ENCODE measurements at regions not wholly inside any gene's neighbourhood (a gene's known extent, or its start where the extent isn't known, plus 50 kb on each side); places are given as distances from the start of the nearest gene placed in this dataset.

DNA sequence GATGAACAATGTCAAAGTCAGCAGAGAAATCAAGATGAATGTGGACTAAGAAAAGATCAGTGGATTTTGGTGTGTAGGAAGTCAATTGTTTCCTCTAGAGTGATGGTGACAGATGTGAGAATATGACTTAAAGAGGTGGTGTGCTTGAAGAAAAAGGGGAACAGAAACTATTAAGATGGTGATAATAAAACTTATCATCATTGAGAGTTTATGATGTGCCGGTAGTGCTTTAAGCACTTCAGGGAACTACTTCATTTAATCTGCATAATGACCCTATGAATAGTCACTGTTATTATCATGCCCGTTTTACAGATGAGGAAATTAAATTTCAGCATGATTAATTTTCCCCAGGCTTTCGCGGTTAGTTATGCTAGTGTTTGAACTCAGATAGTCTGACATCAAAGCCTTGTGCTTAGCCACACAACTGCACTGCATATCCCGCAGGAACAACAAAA is 246.9 kb upstream of the LRRC7 start:
- no peak overlapping the region for H3K4me3 ChIP-seq (ENCODE audit: low read length)
- no peaks in the 10 kb centered on the region for H3K9me3 ChIP-seq (ENCODE audit: control insufficient read depth, low read depth, low read length)
- no peaks in the 10 kb centered on the region for H3K4me1 ChIP-seq (ENCODE audit: control insufficient read depth, insufficient read depth, low read length)
- H3K36me3 ChIP-seq (ENCODE audit: control insufficient read depth, insufficient read depth, low read length) = no peaks in the 10 kb centered on the region
- no peaks in the 10 kb centered on the region for H3K27me3 ChIP-seq (ENCODE audit: control insufficient read depth, insufficient read depth, low read length)
- no peak overlapping the region for H3K27ac ChIP-seq (ENCODE audit: low read length)
- no CpG with 5 or more reads among the region's 5 CpGs for WGBS (ENCODE audit: insufficient coverage, low lambda C conversion rate)
- DNase-seq = no peak

DNA sequence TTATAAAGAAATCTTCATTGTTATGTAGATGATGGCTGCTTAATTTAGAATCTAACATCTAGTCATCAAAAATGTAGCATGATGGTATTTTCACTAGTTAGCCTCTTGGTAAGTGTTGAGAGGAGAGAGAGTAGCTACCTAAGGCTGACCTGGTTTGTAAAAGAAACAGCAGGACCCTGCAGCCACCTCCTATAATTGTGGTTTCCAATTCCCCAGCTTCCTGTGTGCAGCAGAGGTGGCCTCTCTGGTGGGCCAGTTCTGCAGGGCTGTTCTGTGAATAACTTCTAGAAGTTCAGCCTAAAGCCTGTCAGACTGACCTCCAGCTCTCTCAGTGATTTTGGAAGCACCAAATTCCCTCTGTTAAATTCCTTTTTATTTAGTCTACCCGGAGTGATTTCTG is 246.4 kb upstream of the LRRC7 start:
- Histone ChIP-seq H3K4me1 (ENCODE audit: control insufficient read depth, insufficient read depth, low read length) (no peaks in the 10 kb centered on the region), H3K36me3 (ENCODE audit: control insufficient read depth, insufficient read depth, low read length) (no peaks in the 10 kb centered on the region), H3K9me3 (ENCODE audit: control insufficient read depth, low read depth, low read length) (no peaks in the 10 kb centered on the region), H3K4me3 (ENCODE audit: low read length) (no peak overlapping the region), H3K27ac (ENCODE audit: low read length) (no peak overlapping the region), H3K27me3 (ENCODE audit: control insufficient read depth, insufficient read depth, low read length) (no peaks in the 10 kb centered on the region)
- no peak for DNase-seq
- no CpG with 5 or more reads among the region's 1 CpG for WGBS (ENCODE audit: insufficient coverage, low lambda C conversion rate)

DNA sequence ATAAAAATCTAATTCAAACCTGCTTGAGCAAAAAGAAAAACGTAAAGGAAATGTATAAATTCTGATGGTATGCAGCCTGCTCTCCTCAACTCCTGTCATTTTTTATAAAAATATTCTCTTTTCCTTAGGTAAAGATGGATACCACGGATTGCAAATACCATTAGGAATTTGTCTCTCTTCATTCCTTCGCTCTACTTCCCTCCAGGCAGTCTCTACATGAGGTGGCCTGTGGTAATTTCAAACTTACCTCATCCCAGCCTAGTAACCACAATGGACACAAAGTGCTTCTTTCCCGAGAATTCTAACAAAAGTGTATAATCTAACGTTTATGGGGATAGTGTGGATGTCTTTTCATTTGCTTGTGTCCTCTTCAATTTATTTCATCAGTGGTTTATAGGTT is 239.5 kb upstream of the LRRC7 start:
- DNase-seq = no peak
- Histone ChIP-seq H3K27me3 (ENCODE audit: control insufficient read depth, insufficient read depth, low read length) (no peaks in the 10 kb centered on the region), H3K36me3 (ENCODE audit: control insufficient read depth, insufficient read depth, low read length) (no peaks in the 10 kb centered on the region), H3K4me3 (ENCODE audit: low read length) (no peak overlapping the region), H3K27ac (ENCODE audit: low read length) (no peak overlapping the region), H3K9me3 (ENCODE audit: control insufficient read depth, low read depth, low read length) (no peaks in the 10 kb centered on the region), H3K4me1 (ENCODE audit: control insufficient read depth, insufficient read depth, low read length) (no peaks in the 10 kb centered on the region)
- WGBS (ENCODE audit: insufficient coverage, low lambda C conversion rate) = 100% methylated on average over 1 of the region's 5 CpGs

DNA sequence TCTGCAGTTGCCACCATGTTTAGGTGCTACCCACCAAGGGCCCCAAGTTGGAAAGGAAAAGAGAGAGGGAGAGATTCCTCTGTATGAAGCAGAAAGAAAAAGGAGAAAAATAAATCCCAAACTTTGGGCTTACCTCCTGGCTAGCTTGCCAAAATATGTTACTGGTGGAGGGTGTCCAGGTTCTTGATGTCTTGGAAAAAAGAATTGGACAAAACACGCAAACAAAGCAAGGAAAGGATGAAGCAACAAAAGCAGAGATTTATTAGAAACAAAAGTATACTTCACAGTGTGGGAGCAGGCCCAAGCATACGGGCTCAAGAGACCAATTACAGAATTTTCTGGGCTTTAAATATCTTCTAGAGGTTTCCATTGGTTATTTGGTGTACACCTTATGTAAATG is 204.5 kb upstream of the LRRC7 start:
- 100% methylated on average over 1 of the region's 2 CpGs for WGBS (ENCODE audit: insufficient coverage, low lambda C conversion rate)
- Histone ChIP-seq H3K4me3 (ENCODE audit: low read length) (no peak overlapping the region), H3K27ac (ENCODE audit: low read length) (no peak overlapping the region), H3K9me3 (ENCODE audit: control insufficient read depth, low read depth, low read length) (no peaks in the 10 kb centered on the region), H3K4me1 (ENCODE audit: control insufficient read depth, insufficient read depth, low read length) (no peaks in the 10 kb centered on the region), H3K27me3 (ENCODE audit: control insufficient read depth, insufficient read depth, low read length) (no peaks in the 10 kb centered on the region), H3K36me3 (ENCODE audit: control insufficient read depth, insufficient read depth, low read length) (no peaks in the 10 kb centered on the region)
- no peak for DNase-seq

DNA sequence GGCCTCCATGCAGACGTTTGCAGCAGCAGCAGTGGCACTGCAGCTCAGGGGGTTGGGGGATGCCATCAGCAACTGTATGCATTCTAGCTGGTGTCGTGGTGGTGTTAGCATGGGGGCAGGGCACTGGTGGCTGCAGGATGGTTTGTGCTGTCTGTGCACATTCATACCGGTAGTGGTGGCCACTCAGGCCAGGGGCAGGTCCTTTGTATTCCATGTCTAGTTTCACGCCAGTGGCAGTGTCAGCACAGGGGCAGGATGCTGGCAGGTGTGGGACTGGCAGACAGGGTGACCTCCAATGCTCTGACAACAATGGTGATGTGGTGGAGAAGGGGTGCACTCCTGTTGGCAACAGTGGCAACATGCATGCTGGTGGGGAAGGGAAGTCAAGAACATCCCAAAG is 194.2 kb upstream of the LRRC7 start:
- H3K9me3 ChIP-seq (ENCODE audit: control insufficient read depth, low read depth, low read length) = no peaks in the 10 kb centered on the region
- no peaks in the 10 kb centered on the region for H3K36me3 ChIP-seq (ENCODE audit: control insufficient read depth, insufficient read depth, low read length)
- DNase-seq = no peak
- no peaks in the 10 kb centered on the region for H3K27me3 ChIP-seq (ENCODE audit: control insufficient read depth, insufficient read depth, low read length)
- no peak overlapping the region for H3K27ac ChIP-seq (ENCODE audit: low read length)
- no CpG with 5 or more reads among the region's 4 CpGs for WGBS (ENCODE audit: insufficient coverage, low lambda C conversion rate)
- H3K4me3 ChIP-seq (ENCODE audit: low read length) = no peak overlapping the region
- no peaks in the 10 kb centered on the region for H3K4me1 ChIP-seq (ENCODE audit: control insufficient read depth, insufficient read depth, low read length)

GRCh38 chr1:69376408-69376807 is 191.3 kb upstream of the LRRC7 start:
- Histone ChIP-seq H3K36me3 (ENCODE audit: control insufficient read depth, insufficient read depth, low read length) (no peaks in the 10 kb centered on the region), H3K27me3 (ENCODE audit: control insufficient read depth, insufficient read depth, low read length) (no peaks in the 10 kb centered on the region), H3K27ac (ENCODE audit: low read length) (no peak overlapping the region), H3K4me3 (ENCODE audit: low read length) (no peak overlapping the region), H3K4me1 (ENCODE audit: control insufficient read depth, insufficient read depth, low read length) (no peaks in the 10 kb centered on the region), H3K9me3 (ENCODE audit: control insufficient read depth, low read depth, low read length) (no peaks in the 10 kb centered on the region)
- WGBS (ENCODE audit: insufficient coverage, low lambda C conversion rate) = no CpG with 5 or more reads among the region's 1 CpG
- no peak for DNase-seq

- no peaks in the 10 kb centered on the region for H3K36me3 ChIP-seq (ENCODE audit: control insufficient read depth, insufficient read depth, low read length)
- H3K4me3 ChIP-seq (ENCODE audit: low read length) = no peak overlapping the region
- H3K9me3 ChIP-seq (ENCODE audit: control insufficient read depth, low read depth, low read length) = no peaks in the 10 kb centered on the region
- H3K27me3 ChIP-seq (ENCODE audit: control insufficient read depth, insufficient read depth, low read length) = no peaks in the 10 kb centered on the region
- no peak overlapping the region for H3K27ac ChIP-seq (ENCODE audit: low read length)
- no CpG with 5 or more reads among the region's 2 CpGs for WGBS (ENCODE audit: insufficient coverage, low lambda C conversion rate)
- DNase-seq = no peak
- H3K4me1 ChIP-seq (ENCODE audit: control insufficient read depth, insufficient read depth, low read length) = no peaks in the 10 kb centered on the region
These were observed 190.2 kb upstream of the LRRC7 start for GRCh38 chr1:69377507-69377906.

GRCh38 chr1:69388044-69388443 is 179.7 kb upstream of the LRRC7 start:
- Histone ChIP-seq H3K27ac (ENCODE audit: low read length) (no peak overlapping the region), H3K4me1 (ENCODE audit: control insufficient read depth, insufficient read depth, low read length) (no peaks in the 10 kb centered on the region), H3K9me3 (ENCODE audit: control insufficient read depth, low read depth, low read length) (no peaks in the 10 kb centered on the region), H3K4me3 (ENCODE audit: low read length) (no peak overlapping the region), H3K27me3 (ENCODE audit: control insufficient read depth, insufficient read depth, low read length) (no peaks in the 10 kb centered on the region), H3K36me3 (ENCODE audit: control insufficient read depth, insufficient read depth, low read length) (no peaks in the 10 kb centered on the region)
- DNase-seq = no peak

GRCh38 chr1:69400128-69400527 is 167.6 kb upstream of the LRRC7 start:
- Histone ChIP-seq H3K4me3 (ENCODE audit: low read length) (no peak overlapping the region), H3K27ac (ENCODE audit: low read length) (no peak overlapping the region), H3K36me3 (ENCODE audit: control insufficient read depth, insufficient read depth, low read length) (no peaks in the 10 kb centered on the region), H3K9me3 (ENCODE audit: control insufficient read depth, low read depth, low read length) (no peaks in the 10 kb centered on the region), H3K27me3 (ENCODE audit: control insufficient read depth, insufficient read depth, low read length) (no peaks in the 10 kb centered on the region), H3K4me1 (ENCODE audit: control insufficient read depth, insufficient read depth, low read length) (no peaks in the 10 kb centered on the region)
- WGBS (ENCODE audit: insufficient coverage, low lambda C conversion rate) = 60% methylated on average over 1 of the region's 1 CpG
- DNase-seq = no peak

GRCh38 chr1:69401879-69402278 is 165.8 kb upstream of the LRRC7 start:
- no peaks in the 10 kb centered on the region for H3K36me3 ChIP-seq (ENCODE audit: control insufficient read depth, insufficient read depth, low read length)
- H3K9me3 ChIP-seq (ENCODE audit: control insufficient read depth, low read depth, low read length) = no peaks in the 10 kb centered on the region
- no peaks in the 10 kb centered on the region for H3K4me1 ChIP-seq (ENCODE audit: control insufficient read depth, insufficient read depth, low read length)
- no peak overlapping the region for H3K4me3 ChIP-seq (ENCODE audit: low read length)
- H3K27me3 ChIP-seq (ENCODE audit: control insufficient read depth, insufficient read depth, low read length) = no peaks in the 10 kb centered on the region
- no CpG with 5 or more reads among the region's 3 CpGs for WGBS (ENCODE audit: insufficient coverage, low lambda C conversion rate)
- DNase-seq = no peak
- H3K27ac ChIP-seq (ENCODE audit: low read length) = no peak overlapping the region

DNA sequence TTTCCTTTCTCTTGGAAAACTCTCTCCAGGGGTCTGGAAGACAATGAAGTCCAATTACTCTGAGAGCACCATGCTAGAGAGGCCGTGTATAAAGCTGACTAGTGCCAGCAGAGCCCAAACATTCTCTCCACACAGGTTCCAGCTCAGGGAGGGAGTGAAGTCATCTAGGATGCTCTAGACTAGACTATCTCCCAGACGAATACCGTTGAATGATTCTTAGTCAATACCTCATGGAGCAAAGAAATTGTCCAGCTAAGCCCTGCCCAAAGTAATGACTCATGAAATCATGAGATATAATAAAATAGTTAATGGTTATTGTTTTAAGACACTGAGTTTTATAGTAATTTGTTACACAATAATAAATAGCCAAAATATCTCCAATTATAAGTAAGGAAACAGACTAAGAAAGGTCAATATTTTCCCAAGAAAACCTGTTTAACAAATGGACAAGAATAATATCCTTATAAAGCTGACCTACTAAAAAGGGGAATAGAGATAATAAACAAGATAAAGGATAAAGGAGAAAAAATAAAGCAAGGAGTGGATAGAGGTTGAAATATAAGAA is 163.9 kb upstream of the LRRC7 start:
- no peak for DNase-seq
- WGBS (ENCODE audit: insufficient coverage, low lambda C conversion rate) = 100% methylated on average over 1 of the region's 3 CpGs
- H3K27me3 ChIP-seq (ENCODE audit: control insufficient read depth, insufficient read depth, low read length) = no peaks in the 10 kb centered on the region

More for the DNA sequence above, 163.9 kb upstream of the LRRC7 start:
- no peaks in the 10 kb centered on the region for H3K9me3 ChIP-seq (ENCODE audit: control insufficient read depth, low read depth, low read length)
- no peaks in the 10 kb centered on the region for H3K36me3 ChIP-seq (ENCODE audit: control insufficient read depth, insufficient read depth, low read length)
- H3K4me3 ChIP-seq (ENCODE audit: low read length) = no peak overlapping the region
- no peak overlapping the region for H3K27ac ChIP-seq (ENCODE audit: low read length)
- no peaks in the 10 kb centered on the region for H3K4me1 ChIP-seq (ENCODE audit: control insufficient read depth, insufficient read depth, low read length)

All from large intestine (tissue), 3 donors.